ENCODE measurements at regions not wholly inside any gene's neighbourhood (a gene's known extent, or its start where the extent isn't known, plus 50 kb on each side); places are given as distances from the start of the nearest gene placed in this dataset.

DNA sequence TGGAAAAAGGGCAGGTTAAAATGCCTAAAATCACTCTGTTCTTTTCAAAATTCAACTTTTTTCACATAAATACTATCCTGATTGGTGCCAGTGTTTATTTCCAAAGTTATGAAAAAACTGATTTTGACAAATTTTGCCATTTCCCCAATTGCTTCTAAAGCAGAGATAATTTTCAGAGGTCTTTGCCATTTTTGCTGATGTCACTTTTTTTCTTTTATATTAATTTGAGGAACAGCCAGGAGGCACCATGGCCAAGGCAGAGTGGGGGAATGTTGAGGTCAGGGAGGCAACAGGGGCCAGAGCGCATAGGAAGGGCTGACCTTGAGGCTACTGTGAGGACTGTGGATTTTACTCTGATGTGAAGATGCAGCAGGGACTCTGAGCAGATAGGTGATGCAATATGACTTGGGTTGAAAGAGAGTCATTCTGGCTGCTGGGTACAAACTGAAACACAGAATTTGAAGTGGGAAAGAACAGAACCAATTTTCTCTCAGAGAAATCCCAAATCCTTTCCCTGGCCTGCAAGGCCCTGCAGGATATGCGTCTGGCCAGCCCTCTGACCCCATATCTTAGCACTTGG, 75.1 kb upstream of the LDAH start:
- TF ChIP-seq, protein P1, sequence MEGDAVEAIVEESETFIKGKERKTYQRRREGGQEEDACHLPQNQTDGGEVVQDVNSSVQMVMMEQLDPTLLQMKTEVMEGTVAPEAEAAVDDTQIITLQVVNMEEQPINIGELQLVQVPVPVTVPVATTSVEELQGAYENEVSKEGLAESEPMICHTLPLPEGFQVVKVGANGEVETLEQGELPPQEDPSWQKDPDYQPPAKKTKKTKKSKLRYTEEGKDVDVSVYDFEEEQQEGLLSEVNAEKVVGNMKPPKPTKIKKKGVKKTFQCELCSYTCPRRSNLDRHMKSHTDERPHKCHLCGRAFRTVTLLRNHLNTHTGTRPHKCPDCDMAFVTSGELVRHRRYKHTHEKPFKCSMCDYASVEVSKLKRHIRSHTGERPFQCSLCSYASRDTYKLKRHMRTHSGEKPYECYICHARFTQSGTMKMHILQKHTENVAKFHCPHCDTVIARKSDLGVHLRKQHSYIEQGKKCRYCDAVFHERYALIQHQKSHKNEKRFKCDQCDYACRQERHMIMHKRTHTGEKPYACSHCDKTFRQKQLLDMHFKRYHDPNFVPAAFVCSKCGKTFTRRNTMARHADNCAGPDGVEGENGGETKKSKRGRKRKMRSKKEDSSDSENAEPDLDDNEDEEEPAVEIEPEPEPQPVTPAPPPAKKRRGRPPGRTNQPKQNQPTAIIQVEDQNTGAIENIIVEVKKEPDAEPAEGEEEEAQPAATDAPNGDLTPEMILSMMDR (IDR thresholded peaks at IDR 0.05; ENCODE audit: low read depth, low read length): no peak
- no peak for TF ChIP-seq EZH2phosphoT487 (IDR thresholded peaks at IDR 0.05; ENCODE audit: low read depth)
